ENCODE measurements at regions not wholly inside any gene's neighbourhood (a gene's known extent, or its start where the extent isn't known, plus 50 kb on each side); places are given as distances from the start of the nearest gene placed in this dataset.

DNA sequence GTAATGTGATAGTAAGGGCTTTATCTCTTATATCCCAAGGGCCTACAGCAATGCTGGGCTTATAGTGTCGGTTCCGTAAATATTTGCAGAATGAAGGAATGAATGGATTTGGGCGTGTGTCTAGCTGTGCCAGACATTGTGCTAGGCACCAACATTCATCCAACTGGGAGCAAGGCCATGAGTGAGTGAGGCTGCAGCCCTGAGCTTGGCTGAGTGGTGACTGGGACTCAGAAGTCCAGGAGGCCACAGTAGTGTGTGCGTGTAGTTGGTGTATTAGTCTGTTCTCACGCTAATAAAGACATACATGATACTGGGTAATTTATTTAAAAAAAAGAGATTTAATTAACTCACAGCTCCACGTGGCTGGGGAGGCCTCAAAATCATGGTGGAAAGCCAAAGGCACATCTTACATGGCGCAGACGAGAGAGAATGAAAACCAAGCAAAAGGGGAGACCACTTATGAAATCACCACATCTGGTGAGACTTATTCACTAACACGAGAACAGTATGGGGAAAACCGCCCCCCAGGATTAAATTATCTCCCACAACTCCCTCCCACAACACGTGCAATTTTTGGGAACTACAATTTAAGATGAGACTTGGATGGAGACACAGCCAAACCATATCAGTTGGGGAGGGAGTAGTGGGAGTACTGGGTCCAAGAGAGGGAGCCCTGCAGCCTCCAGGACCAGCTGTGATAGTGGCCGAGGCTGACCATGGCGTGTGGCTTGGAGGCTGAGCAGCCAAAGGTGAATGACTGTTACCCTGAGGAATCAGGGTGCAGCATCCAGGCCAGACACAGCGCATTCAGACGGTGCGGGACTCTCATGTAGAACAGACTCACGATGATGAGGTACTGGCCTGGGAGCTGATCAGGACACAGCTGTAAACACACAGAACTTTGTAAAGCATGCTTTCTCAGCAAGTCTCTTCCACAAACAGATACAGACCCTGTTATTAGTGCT is 104.6 kb downstream of the TEX26 start:
- H3K4me1 ChIP-seq (ENCODE audit: control insufficient read depth, insufficient read depth, low read length) = peaks cover 7% of the 10 kb centered on the region
- no peak for DNase-seq (ENCODE audit: low read depth)
- H3K27me3 ChIP-seq (replicated peaks; ENCODE audit: control insufficient read depth, insufficient read depth, low read length) = no peaks in the 10 kb centered on the region
- H3K36me3 ChIP-seq (ENCODE audit: control insufficient read depth, insufficient read depth, low read length, severe bottlenecking) = no peaks in the 10 kb centered on the region
- H3K4me3 ChIP-seq (ENCODE audit: low read length) = no peak overlapping the region
- no peaks in the 10 kb centered on the region for H3K9me3 ChIP-seq (ENCODE audit: control insufficient read depth, low read length)
- no peak overlapping the region for H3K9ac ChIP-seq (ENCODE audit: low read length)

DNA sequence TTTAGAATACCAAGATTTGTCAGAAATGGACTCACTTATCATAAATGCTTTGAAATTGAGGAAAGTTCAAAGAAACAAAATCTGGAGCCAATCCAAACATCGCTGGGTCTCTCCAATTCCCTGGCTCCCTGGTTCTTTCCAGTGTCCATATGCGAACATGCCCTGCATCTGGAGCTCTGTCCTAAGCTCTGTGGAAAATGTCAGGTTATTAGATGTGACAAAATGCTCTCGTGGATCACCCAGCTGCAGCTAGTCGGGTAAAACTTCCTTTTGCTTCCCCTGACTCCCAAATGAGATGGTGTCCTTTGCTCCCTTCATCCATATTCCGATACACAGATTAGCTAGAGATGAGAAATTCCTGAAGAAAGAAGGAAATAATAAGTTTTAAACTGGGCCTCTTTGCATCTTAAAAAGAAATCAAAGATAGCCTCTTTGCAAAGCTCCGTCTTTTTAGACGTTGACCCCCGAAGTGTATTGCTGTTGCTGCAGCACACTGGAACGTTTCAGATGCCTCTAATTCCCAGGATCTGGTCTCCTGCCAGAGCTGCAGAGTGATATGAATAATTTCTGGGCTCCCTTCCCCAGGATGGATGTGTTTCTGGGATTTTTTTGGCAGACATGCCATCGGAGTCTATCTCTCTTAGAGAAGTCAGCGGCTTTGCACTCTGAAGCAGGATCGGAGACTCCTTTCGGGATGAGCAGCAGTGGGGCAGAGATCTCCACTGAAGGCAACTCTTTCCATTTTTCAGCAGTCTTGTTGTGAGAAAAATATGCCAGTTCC is 102.9 kb downstream of the TEX26 start:
- Histone ChIP-seq H3K36me3 (ENCODE audit: control insufficient read depth, insufficient read depth, low read length, severe bottlenecking) (no peaks in the 10 kb centered on the region), H3K27me3 (replicated peaks; ENCODE audit: control insufficient read depth, insufficient read depth, low read length) (peaks cover 5% of the 10 kb centered on the region), H3K4me3 (ENCODE audit: low read length) (no peak overlapping the region), H3K4me1 (ENCODE audit: control insufficient read depth, insufficient read depth, low read length) (peaks cover 7% of the 10 kb centered on the region), H3K9me3 (ENCODE audit: control insufficient read depth, low read length) (no peaks in the 10 kb centered on the region), H3K9ac (ENCODE audit: low read length) (no peak overlapping the region)
- no peak for DNase-seq (ENCODE audit: low read depth)

DNA sequence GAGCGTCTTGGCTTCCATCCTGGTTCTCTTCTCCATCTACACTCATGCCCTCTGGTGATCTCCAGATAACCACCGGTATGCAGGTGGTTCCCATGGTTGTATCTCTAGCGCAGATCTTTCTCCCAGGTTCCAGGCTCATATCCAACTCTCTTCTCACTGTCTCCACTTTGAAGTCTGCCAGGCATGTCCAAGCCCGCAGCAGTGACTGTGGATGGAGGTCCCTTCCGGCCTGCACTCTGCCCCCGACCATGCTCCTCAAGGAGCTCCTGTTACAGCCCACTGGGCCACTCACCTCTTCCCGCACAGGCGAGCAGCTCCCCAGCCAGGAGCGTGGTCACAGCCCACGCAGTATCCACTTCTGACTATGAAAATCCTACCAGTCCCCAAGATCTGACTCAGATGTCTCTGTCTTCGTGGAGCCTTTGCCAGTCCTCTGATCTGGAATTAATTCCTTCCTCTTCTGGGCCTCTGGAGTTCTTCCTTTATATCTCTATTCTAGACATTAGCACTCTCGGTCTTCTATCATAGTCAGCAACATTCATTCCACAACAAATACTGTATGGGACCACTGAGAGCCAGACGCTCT is 100.2 kb downstream of the TEX26 start:
- no peak overlapping the region for H3K4me3 ChIP-seq (ENCODE audit: low read length)
- no peak overlapping the region for H3K9ac ChIP-seq (ENCODE audit: low read length)
- peaks cover 7% of the 10 kb centered on the region for H3K4me1 ChIP-seq (ENCODE audit: control insufficient read depth, insufficient read depth, low read length)
- no peaks in the 10 kb centered on the region for H3K9me3 ChIP-seq (ENCODE audit: control insufficient read depth, low read length)
- H3K36me3 ChIP-seq (ENCODE audit: control insufficient read depth, insufficient read depth, low read length, severe bottlenecking) = no peaks in the 10 kb centered on the region
- no peak for DNase-seq (ENCODE audit: low read depth)
- peaks cover 5% of the 10 kb centered on the region for H3K27me3 ChIP-seq (replicated peaks; ENCODE audit: control insufficient read depth, insufficient read depth, low read length)

DNA sequence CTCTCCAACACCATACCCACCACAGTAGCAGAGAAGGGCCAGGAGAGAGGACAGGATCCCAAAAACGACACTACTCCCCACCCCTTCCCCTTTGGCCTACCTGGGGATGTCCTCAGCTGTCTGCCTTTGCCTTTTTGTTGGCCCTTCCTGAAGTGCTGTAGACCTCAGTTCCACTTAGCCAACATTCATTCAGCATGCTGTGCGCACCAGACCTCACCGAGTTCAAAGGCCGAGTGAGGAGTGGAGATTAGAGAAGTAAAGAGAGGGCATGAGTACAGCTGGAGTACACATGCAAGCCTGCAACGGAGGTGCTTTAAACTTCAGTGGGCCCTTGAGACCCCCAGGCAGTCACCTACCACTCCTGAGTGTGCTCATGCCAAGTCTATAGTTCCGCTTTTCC is 99.0 kb downstream of the TEX26 start:
- Histone ChIP-seq H3K4me1 (ENCODE audit: control insufficient read depth, insufficient read depth, low read length) (peaks cover 7% of the 10 kb centered on the region), H3K4me3 (ENCODE audit: low read length) (no peak overlapping the region), H3K36me3 (ENCODE audit: control insufficient read depth, insufficient read depth, low read length, severe bottlenecking) (no peaks in the 10 kb centered on the region), H3K9ac (ENCODE audit: low read length) (no peak overlapping the region), H3K9me3 (ENCODE audit: control insufficient read depth, low read length) (no peaks in the 10 kb centered on the region), H3K27me3 (replicated peaks; ENCODE audit: control insufficient read depth, insufficient read depth, low read length) (peaks cover 5% of the 10 kb centered on the region)
- no peak for DNase-seq (ENCODE audit: low read depth)

DNA sequence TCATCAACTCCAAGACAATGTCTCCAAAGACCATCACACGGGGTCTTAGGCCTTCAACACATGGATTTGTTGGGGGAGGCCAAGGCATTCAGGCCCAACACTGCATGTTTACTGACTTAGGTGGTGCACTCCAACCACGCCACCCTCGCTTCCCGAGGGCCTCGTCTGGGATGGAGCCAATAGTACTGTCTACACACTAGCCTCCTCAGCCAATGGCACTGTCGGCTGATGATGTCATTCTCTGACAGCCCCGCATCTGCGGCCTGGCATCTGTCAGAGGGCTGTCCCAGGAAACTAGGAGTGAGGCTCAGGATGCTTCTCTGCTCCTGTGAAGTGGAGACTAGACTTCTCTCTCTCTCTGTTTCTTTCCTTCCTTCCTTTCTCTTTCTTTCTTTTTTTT is 96.6 kb downstream of the TEX26 start:
- Histone ChIP-seq H3K9ac (ENCODE audit: low read length) (no peak overlapping the region), H3K36me3 (ENCODE audit: control insufficient read depth, insufficient read depth, low read length, severe bottlenecking) (no peaks in the 10 kb centered on the region), H3K27me3 (replicated peaks; ENCODE audit: control insufficient read depth, insufficient read depth, low read length) (peaks cover 5% of the 10 kb centered on the region), H3K4me1 (ENCODE audit: control insufficient read depth, insufficient read depth, low read length) (no peaks in the 10 kb centered on the region), H3K4me3 (ENCODE audit: low read length) (no peak overlapping the region), H3K9me3 (ENCODE audit: control insufficient read depth, low read length) (no peaks in the 10 kb centered on the region)
- DNase-seq (ENCODE audit: low read depth) = no peak

DNA sequence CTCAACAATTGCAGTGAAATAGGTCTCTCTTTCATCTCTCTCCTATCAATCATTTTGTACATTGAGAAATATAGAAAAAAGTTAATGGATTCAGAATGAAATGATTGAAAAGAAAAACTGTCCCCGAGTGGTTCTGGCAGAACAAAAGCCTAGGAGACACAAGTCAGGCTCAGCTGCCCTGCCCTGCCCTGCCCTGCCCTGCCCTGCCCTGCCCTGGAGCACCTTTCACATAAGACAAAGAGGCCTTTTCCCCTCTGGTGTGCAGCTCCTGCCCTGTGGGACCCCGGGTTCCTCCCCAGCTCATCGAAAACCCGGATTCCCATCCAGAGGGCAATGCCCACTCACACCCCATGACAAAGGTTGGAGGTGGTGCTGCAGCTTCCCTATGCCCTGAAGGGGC is 94.7 kb downstream of the TEX26 start:
- Histone ChIP-seq H3K9ac (ENCODE audit: low read length) (no peak overlapping the region), H3K27me3 (replicated peaks; ENCODE audit: control insufficient read depth, insufficient read depth, low read length) (peaks cover 5% of the 10 kb centered on the region), H3K36me3 (ENCODE audit: control insufficient read depth, insufficient read depth, low read length, severe bottlenecking) (no peaks in the 10 kb centered on the region), H3K4me3 (ENCODE audit: low read length) (no peak overlapping the region), H3K4me1 (ENCODE audit: control insufficient read depth, insufficient read depth, low read length) (no peaks in the 10 kb centered on the region), H3K9me3 (ENCODE audit: control insufficient read depth, low read length) (no peaks in the 10 kb centered on the region)
- no peak for DNase-seq (ENCODE audit: low read depth)

Measured in adipocyte (in vitro differentiated cells).